GM12878 (cell line): ENCODE measurements at regions not wholly inside any gene's neighbourhood (a gene's known extent, or its start where the extent isn't known, plus 50 kb on each side); places are given as distances from the start of the nearest gene placed in this dataset.
"Not testable (repeated sequence)": the region's sequence is repeated elsewhere in the genome, so short reads cannot be mapped to it uniquely, and the experiment has no call there.

Experiments used
- ATAC-seq: fragments of 200-7000 bp; cut with Tn5 transposase; 3 replicates; pipeline ENCODE4 v1.9.1; 2020; ENCODE audit warnings: mild to moderate bottlenecking, moderate library complexity
- BruUV-seq: library from RNA; stranded (reverse); fragments of 400-500 nt; replicated peaks from 2 replicates; lab custom pipeline; 2021; lab: Mats Ljungman, UMichigan
- CTCF ChIA-PET: fragments of 300-600 bp; sonication (Branson Sonifier 250); formaldehyde crosslinking; extraction: SDS; loops from one replicate; lab custom pipeline; 2021; ENCODE audit warnings: inconsistent platforms; lab: Yijun Ruan, JAX
- POLR2A ChIA-PET: fragments of 350-600 bp; formaldehyde crosslinking; extraction: SDS; loops from one replicate; lab custom pipeline; 2021; ENCODE audit warnings: inconsistent platforms; lab: Charles Lee
- RAD21 ChIA-PET: fragments of 300-600 bp; sonication (Branson Sonifier 250); formaldehyde crosslinking; loops from one replicate; lab custom pipeline; 2023; ENCODE audit warnings: antibody characterized with exemption; ENCODE audit not compliant: unreplicated experiment; lab: Charles Lee
- SMC1A ChIA-PET: fragments of 300-600 bp; sonication (Branson Sonifier 250); formaldehyde crosslinking; loops from one replicate; lab custom pipeline; 2023; ENCODE audit not compliant: unreplicated experiment, uncharacterized antibody; lab: Charles Lee
- DNase-seq: peaks from one replicate; pipeline ENCODE4 v3.0.0-alpha.2; 2011; ENCODE audit warnings: low read depth, low spot score
- FAIRE-seq: peaks from 3 replicates; lab custom pipeline; 2011; peaks lifted over from hg19 to GRCh38; lab: Jason Lieb, UNC
- H2AFZ ChIP-seq: 2 replicates; pipeline ENCODE4 v1.6.0; 2011; ENCODE audit warnings: low read depth, low read length, control low read depth; ENCODE audit not compliant: control insufficient read depth
- H3K27ac ChIP-seq: 2 replicates; pipeline ENCODE4 v1.5.1; 2011; ENCODE audit warnings: control low read depth; ENCODE audit not compliant: control insufficient read depth, insufficient read depth
- H3K27me3 ChIP-seq, 2 experiments: replicated peaks in 1 of 2; 2 replicates each; pipeline versions ENCODE4 v1.6.0 to v1.6.1; 2011; ENCODE audit warnings: low read length in 1 of 2; ENCODE audit not compliant: control insufficient read depth in 2 of 2, insufficient read depth in 2 of 2
- H3K36me3 ChIP-seq, 2 experiments: 2 replicates each; pipeline ENCODE4 v1.5.1; 2011; ENCODE audit warnings: low read length in 1 of 2; ENCODE audit not compliant: control insufficient read depth in 2 of 2, insufficient read depth in 2 of 2
- H3K4me1 ChIP-seq: 2 replicates; pipeline ENCODE4 v1.6.1; 2011; ENCODE audit warnings: mild to moderate bottlenecking, low read length, moderate library complexity, mixed read lengths; ENCODE audit not compliant: control insufficient read depth, insufficient read depth
- H3K4me2 ChIP-seq: 2 replicates; pipeline ENCODE4 v1.6.0; 2011; ENCODE audit warnings: control low read depth; ENCODE audit not compliant: control insufficient read depth, insufficient read depth
- H3K4me3 ChIP-seq: fragments of 200-600 bp; sonication (generic); 2 replicates; pipeline ENCODE4 v1.5.1; 2016
- H3K79me2 ChIP-seq: 2 replicates; pipeline ENCODE4 v1.6.0; 2011; ENCODE audit warnings: low read length; ENCODE audit not compliant: control insufficient read depth, insufficient read depth
- H3K9ac ChIP-seq: 2 replicates; pipeline ENCODE4 v1.8.0; 2011; ENCODE audit warnings: low read length, control low read depth, mixed read lengths; ENCODE audit not compliant: control insufficient read depth, insufficient read depth
- H3K9me3 ChIP-seq: replicated peaks from 3 replicates; pipeline ENCODE4 v1.5.1; 2011; ENCODE audit warnings: mild to moderate bottlenecking, low read length; ENCODE audit not compliant: control insufficient read depth, insufficient read depth
- H4K20me1 ChIP-seq: 2 replicates; pipeline ENCODE4 v1.6.0; 2011; ENCODE audit not compliant: control insufficient read depth, insufficient read depth
- ATF2 ChIP-seq: IDR thresholded peaks from 2 replicates; pipeline ENCODE4 v1.6.1; 2012; ENCODE audit warnings: low read length, inconsistent platforms
- ATF7 ChIP-seq: fragments of 450-650 bp; IDR thresholded peaks from 2 replicates; pipeline ENCODE4 v1.6.1; 2016; ENCODE audit warnings: low read depth, mild to moderate bottlenecking
- EP300 ChIP-seq, 2 experiments: fragments of 150-350 bp in 1 of 2; IDR thresholded peaks; 2 replicates each; pipeline ENCODE4 v1.6.1; 2011 to 2012; ENCODE audit warnings: low read depth in 2 of 2, low read length in 2 of 2, borderline replicate concordance in 1 of 2, improper control_type of control experiment in 1 of 2, inconsistent platforms in 1 of 2; ENCODE audit not compliant: control insufficient read depth in 1 of 2
- IKZF1 ChIP-seq: fragments of 450-650 bp; conservative IDR thresholded peaks from 2 replicates; pipeline ENCODE4 v1.6.1; 2017; ENCODE audit warnings: antibody characterized with exemption, mild to moderate bottlenecking
- IKZF2 ChIP-seq, 2 experiments: fragments of 450-650 bp; IDR thresholded peaks; 2 replicates each; pipeline ENCODE4 v1.6.1; 2017; ENCODE audit warnings: mild to moderate bottlenecking in 2 of 2, moderate library complexity in 2 of 2
- KAT2A ChIP-seq: conservative IDR thresholded peaks from 2 replicates; pipeline ENCODE4 v1.6.1; 2011; ENCODE audit warnings: low read depth, low read length; ENCODE audit not compliant: control insufficient read depth
- SMAD5 ChIP-seq: IDR thresholded peaks from 2 replicates; pipeline ENCODE4 v1.6.1; 2016; ENCODE audit warnings: antibody characterized with exemption, low read depth
- YY1 ChIP-seq: IDR thresholded peaks from 2 replicates; pipeline ENCODE4 v1.6.1; 2011; ENCODE audit warnings: low read depth, mild to moderate bottlenecking, low read length
- ZNF207 ChIP-seq: fragments of 450-650 bp; IDR thresholded peaks from 2 replicates; pipeline ENCODE4 v1.6.1; 2014; ENCODE audit warnings: antibody characterized with exemption, mild to moderate bottlenecking, borderline replicate concordance
- WGBS: methylation state at CpG from one replicate; pipeline ENCODE4 v1.1.6; 2016; ENCODE audit warnings: low lambda C conversion rate; ENCODE audit not compliant: insufficient replicate concordance, insufficient coverage; ENCODE audit errors: missing lambda C conversion rate; 5-methylcytosine and 5-hydroxymethylcytosine counted together
- in situ Hi-C: fragments of 300-500 bp; cut with MboI; formaldehyde crosslinking; loops from 9 replicates; pipeline ENCODE4 v1.14.3; 2018; ENCODE audit warnings: mixed read lengths
- intact Hi-C: fragments of 100-400 bp; cut with micrococcal nuclease; formaldehyde crosslinking; loops from one replicate; pipeline ENCODE4 v1.14.2; 2022; ENCODE audit not compliant: unreplicated experiment
- TF ChIP-seq, protein P1 (sequence below): fragments of 450-650 bp; IDR thresholded peaks from 2 replicates; pipeline ENCODE4 v1.6.1; 2017; ENCODE audit warnings: borderline replicate concordance
- TF ChIP-seq, protein P2 (sequence below): fragments of 450-650 bp; IDR thresholded peaks from 2 replicates; pipeline ENCODE4 v1.6.1; 2014; ENCODE audit warnings: mild to moderate bottlenecking

GRCh38 chr10:53045315-53045714 is 272.7 kb upstream of the MBL2 start:
- no peak overlapping the region for H3K4me3 ChIP-seq
- intact Hi-C loops = no loop called here
- H3K4me2 ChIP-seq = no peak overlapping the region
- no peaks in the 10 kb centered on the region for H3K9me3 ChIP-seq
- WGBS = 3% methylated on average over 2 of the region's 2 CpGs
- H2AFZ ChIP-seq = no peak overlapping the region
- ChIA-PET POLR2A (no interaction called here), CTCF (no interaction called here), SMC1A (no interaction called here), RAD21 (no interaction called here)
- 0 out of 3 replicates have a peak, but pooled peaks have one; percentile 19 for ATAC-seq
- no peak overlapping the region for H3K9ac ChIP-seq
- H3K4me1 ChIP-seq = no peaks in the 10 kb centered on the region
- no peak for DNase-seq
- H3K36me3 ChIP-seq = no peaks in the 10 kb centered on the region
- H3K79me2 ChIP-seq = no peaks in the 10 kb centered on the region
- H4K20me1 ChIP-seq = no peaks in the 10 kb centered on the region
- in situ Hi-C loops = no loop called here
- no TSS peak for BruUV-seq
- TF ChIP-seq ZNF207 (no peak), EP300 (IDR thresholded peaks at IDR 0.05; ENCODE audit: borderline replicate concordance in 1 of 2, control insufficient read depth in 1 of 2, low read depth in 2 of 2, low read length in 2 of 2) (no peak), KAT2A (no peak), SMAD5 (no peak), IKZF1 (no peak), IKZF2 (IDR thresholded peaks at IDR 0.05) (no peak), ATF7 (no peak), YY1 (no peak), ATF2 (no peak)
- TF ChIP-seq, protein P1, sequence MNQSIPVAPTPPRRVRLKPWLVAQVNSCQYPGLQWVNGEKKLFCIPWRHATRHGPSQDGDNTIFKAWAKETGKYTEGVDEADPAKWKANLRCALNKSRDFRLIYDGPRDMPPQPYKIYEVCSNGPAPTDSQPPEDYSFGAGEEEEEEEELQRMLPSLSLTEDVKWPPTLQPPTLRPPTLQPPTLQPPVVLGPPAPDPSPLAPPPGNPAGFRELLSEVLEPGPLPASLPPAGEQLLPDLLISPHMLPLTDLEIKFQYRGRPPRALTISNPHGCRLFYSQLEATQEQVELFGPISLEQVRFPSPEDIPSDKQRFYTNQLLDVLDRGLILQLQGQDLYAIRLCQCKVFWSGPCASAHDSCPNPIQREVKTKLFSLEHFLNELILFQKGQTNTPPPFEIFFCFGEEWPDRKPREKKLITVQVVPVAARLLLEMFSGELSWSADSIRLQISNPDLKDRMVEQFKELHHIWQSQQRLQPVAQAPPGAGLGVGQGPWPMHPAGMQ = no peak
- TF ChIP-seq, protein P2, sequence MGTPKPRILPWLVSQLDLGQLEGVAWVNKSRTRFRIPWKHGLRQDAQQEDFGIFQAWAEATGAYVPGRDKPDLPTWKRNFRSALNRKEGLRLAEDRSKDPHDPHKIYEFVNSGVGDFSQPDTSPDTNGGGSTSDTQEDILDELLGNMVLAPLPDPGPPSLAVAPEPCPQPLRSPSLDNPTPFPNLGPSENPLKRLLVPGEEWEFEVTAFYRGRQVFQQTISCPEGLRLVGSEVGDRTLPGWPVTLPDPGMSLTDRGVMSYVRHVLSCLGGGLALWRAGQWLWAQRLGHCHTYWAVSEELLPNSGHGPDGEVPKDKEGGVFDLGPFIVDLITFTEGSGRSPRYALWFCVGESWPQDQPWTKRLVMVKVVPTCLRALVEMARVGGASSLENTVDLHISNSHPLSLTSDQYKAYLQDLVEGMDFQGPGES = no peak
- H3K27me3 ChIP-seq = no peaks in the 10 kb centered on the region
- H3K27ac ChIP-seq = no peak overlapping the region
- FAIRE-seq = no peak

- BruUV-seq, DNase-seq, H2AFZ ChIP-seq, H3K9ac ChIP-seq, H4K20me1 ChIP-seq, FAIRE-seq, H3K9me3 ChIP-seq, H3K27me3 ChIP-seq, POLR2A ChIA-PET, H3K36me3 ChIP-seq, ATAC-seq, in situ Hi-C loops, H3K4me2 ChIP-seq, H3K27ac ChIP-seq, H3K4me1 ChIP-seq, H3K4me3 ChIP-seq, H3K79me2 ChIP-seq, intact Hi-C loops, RAD21 ChIA-PET: not testable (repeated sequence)
- SMC1A ChIA-PET = interaction anchor here (0.8 to 1.9 kb wide), 5 partner anchors 10 to 96 kb away, joined by 3 to 12 read pairs (median 4); no protein-coding TSS in a partner anchor
- CTCF ChIA-PET = interaction anchor here (1.6 kb wide), 1 partner anchor 10 kb away, joined by 4 read pairs; no protein-coding TSS in a partner anchor
- 58% methylated on average over 5 of the region's 5 CpGs for WGBS
Measured at GRCh38 chr10:53035823-53036222, 263.2 kb upstream of the MBL2 start.
